ENCODE measurements at regions not wholly inside any gene's neighbourhood (a gene's known extent, or its start where the extent isn't known, plus 50 kb on each side); places are given as distances from the start of the nearest gene placed in this dataset.

GRCh38 chrX:131894995-131895394 is 128.1 kb upstream of the STK26 start:
- no peak for TF ChIP-seq CTCF (conservative IDR thresholded peaks at IDR 0.05; ENCODE audit: low read depth, low read length)
- TF ChIP-seq EZH2 (IDR thresholded peaks at IDR 0.05; ENCODE audit: borderline replicate concordance, low read depth, low read length, poor library complexity, severe bottlenecking), result no peak
